NB4 (cell line): ENCODE measurements at regions not wholly inside any gene's neighbourhood (a gene's known extent, or its start where the extent isn't known, plus 50 kb on each side); places are given as distances from the start of the nearest gene placed in this dataset.

Experiments used
- POLR2A ChIP-seq: IDR thresholded peaks from 2 replicates; pipeline ENCODE4 v1.6.1; 2011; ENCODE audit warnings: mild to moderate bottlenecking; ENCODE audit not compliant: insufficient read length; ENCODE audit errors: extremely low read depth
- TF ChIP-seq, protein P1 (sequence below): IDR thresholded peaks from one replicate; pipeline ENCODE4 v1.5.1; 2012; ENCODE audit warnings: low read depth, low read length
- TF ChIP-seq, protein P2 (sequence below): IDR thresholded peaks from 2 replicates; pipeline ENCODE4 v1.6.1; 2011; ENCODE audit warnings: low read depth, low read length

DNA sequence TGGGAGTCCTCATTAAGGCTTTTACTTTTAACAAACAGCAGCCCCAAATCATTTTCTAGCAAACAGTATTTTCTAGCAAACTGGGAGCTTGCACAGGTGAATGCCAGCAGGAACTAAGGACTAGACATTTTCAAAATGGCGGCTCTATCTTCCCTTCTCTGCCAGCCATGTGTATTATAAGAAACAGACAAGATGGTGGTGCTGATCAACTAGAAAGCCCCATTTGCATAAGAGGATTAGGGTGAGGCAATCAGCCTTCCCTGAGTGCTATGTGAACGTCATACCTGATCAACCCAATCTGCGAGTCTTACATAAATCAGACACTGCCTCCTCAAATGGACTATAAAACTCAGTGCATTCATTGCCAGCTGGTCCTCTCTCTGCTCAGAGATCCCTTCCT is 479.6 kb downstream of the IPMK start:
- TF ChIP-seq, protein P1, sequence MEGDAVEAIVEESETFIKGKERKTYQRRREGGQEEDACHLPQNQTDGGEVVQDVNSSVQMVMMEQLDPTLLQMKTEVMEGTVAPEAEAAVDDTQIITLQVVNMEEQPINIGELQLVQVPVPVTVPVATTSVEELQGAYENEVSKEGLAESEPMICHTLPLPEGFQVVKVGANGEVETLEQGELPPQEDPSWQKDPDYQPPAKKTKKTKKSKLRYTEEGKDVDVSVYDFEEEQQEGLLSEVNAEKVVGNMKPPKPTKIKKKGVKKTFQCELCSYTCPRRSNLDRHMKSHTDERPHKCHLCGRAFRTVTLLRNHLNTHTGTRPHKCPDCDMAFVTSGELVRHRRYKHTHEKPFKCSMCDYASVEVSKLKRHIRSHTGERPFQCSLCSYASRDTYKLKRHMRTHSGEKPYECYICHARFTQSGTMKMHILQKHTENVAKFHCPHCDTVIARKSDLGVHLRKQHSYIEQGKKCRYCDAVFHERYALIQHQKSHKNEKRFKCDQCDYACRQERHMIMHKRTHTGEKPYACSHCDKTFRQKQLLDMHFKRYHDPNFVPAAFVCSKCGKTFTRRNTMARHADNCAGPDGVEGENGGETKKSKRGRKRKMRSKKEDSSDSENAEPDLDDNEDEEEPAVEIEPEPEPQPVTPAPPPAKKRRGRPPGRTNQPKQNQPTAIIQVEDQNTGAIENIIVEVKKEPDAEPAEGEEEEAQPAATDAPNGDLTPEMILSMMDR = no peak
- TF ChIP-seq, protein P2, sequence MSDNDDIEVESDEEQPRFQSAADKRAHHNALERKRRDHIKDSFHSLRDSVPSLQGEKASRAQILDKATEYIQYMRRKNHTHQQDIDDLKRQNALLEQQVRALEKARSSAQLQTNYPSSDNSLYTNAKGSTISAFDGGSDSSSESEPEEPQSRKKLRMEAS = no peak
- no peak for TF ChIP-seq POLR2A
